Esophagus muscularis mucosa (tissue), 4 donors: ENCODE measurements at regions not wholly inside any gene's neighbourhood (a gene's known extent, or its start where the extent isn't known, plus 50 kb on each side); places are given as distances from the start of the nearest gene placed in this dataset.

ENCODE experiments used
- DNase-seq: peaks from one replicate; pipeline ENCODE4 v3.0.0-alpha.2; 2017; ENCODE audit errors: extremely low spot score
- H3K27ac ChIP-seq, 4 donors: fragments of 200-600 bp; sonication (generic); replicated peaks in 1 of 4; 1 replicate in 3 of 4; 2 replicates in 1 of 4; pipeline ENCODE4 v1.5.1; 2016 to 2019; ENCODE audit warnings: mild to moderate bottlenecking in 1 of 4
- H3K27me3 ChIP-seq, 4 donors: fragments of 200-600 bp; sonication (generic); one replicate each; pipeline versions ENCODE4 v1.5.1 to v1.6.0; 2016 to 2019
- H3K36me3 ChIP-seq, 4 donors: fragments of 200-600 bp; sonication (generic); one replicate each; pipeline ENCODE4 v1.5.1; 2016 to 2019
- H3K4me1 ChIP-seq, 4 donors: fragments of 200-600 bp; sonication (generic); one replicate each; pipeline ENCODE4 v1.5.1; 2016 to 2019
- H3K4me3 ChIP-seq, 4 donors: fragments of 200-600 bp; sonication (generic); 1 replicate in 2 of 4; 2 replicates in 2 of 4; pipeline ENCODE4 v1.5.1; 2016 to 2019; ENCODE audit warnings: mild to moderate bottlenecking in 4 of 4, moderate library complexity in 1 of 4
- H3K9me3 ChIP-seq, 4 donors: fragments of 200-600 bp; sonication (generic); 1 replicate in 3 of 4; 2 replicates in 1 of 4; pipeline ENCODE4 v1.5.1; 2016 to 2019
- CTCF ChIP-seq, 3 experiments: fragments of 200-600 bp in 2 of 3; fragments of 450-650 bp in 1 of 3; sonication (generic) in 2 of 3; IDR thresholded peaks; one replicate each; pipeline ENCODE4 v1.5.1; 2017 to 2019; ENCODE audit warnings: antibody characterized with exemption in 3 of 3, mild to moderate bottlenecking in 2 of 3, moderate library complexity in 1 of 3
- EP300 ChIP-seq: sonication (generic); formaldehyde crosslinking; IDR thresholded peaks from one replicate; pipeline ENCODE4 v1.6.1; 2017; ENCODE audit warnings: antibody characterized with exemption
- POLR2A ChIP-seq: fragments of 450-650 bp; IDR thresholded peaks from one replicate; pipeline ENCODE4 v1.6.1; 2017; ENCODE audit warnings: antibody characterized with exemption, moderate library complexity, mild to moderate bottlenecking, low read depth
- POLR2AphosphoS5 ChIP-seq, 2 donors: sonication (generic); formaldehyde crosslinking; IDR thresholded peaks; one replicate each; pipeline ENCODE4 v1.6.1; 2017; ENCODE audit warnings: antibody characterized with exemption in 2 of 2
- WGBS: methylation state at CpG from one replicate; pipeline ENCODE4 v1.1.5; 2018; 5-methylcytosine and 5-hydroxymethylcytosine counted together
- intact Hi-C: fragments of 100-400 bp; cut with DNase I; formaldehyde crosslinking; loops from one replicate; pipeline ENCODE4 v1.15.1; 2023

GRCh38 chr7:28260969-28261368, 80.4 kb upstream of the JAZF1 start:
- H3K9me3 ChIP-seq: no peaks in the 10 kb centered on the region
- H3K27me3 ChIP-seq: no peaks in the 10 kb centered on the region
- H3K4me1 ChIP-seq: no peaks in the 10 kb centered on the region
- intact Hi-C loops: no loop called here
- WGBS: 69% methylated on average over 3 of the region's 3 CpGs
- TF ChIP-seq CTCF (IDR thresholded peaks at IDR 0.05) (no peak), POLR2AphosphoS5 (IDR thresholded peaks at IDR 0.05) (no peak), EP300 (no peak), POLR2A (no peak)
- H3K27ac ChIP-seq: no peak overlapping the region
- H3K4me3 ChIP-seq: no peak overlapping the region
- no peak for DNase-seq
- H3K36me3 ChIP-seq: no peaks in the 10 kb centered on the region

GRCh38 chr7:28263622-28264271, 83.2 kb upstream of the JAZF1 start:
- H3K36me3 ChIP-seq: no peaks in the 10 kb centered on the region
- intact Hi-C loops: no loop called here
- no peaks in the 10 kb centered on the region for H3K27me3 ChIP-seq
- 94% methylated on average over 9 of the region's 9 CpGs for WGBS
- H3K27ac ChIP-seq: no peak overlapping the region
- H3K4me1 ChIP-seq: no peaks in the 10 kb centered on the region
- DNase-seq: no peak
- TF ChIP-seq EP300: no peak
- no peak for TF ChIP-seq POLR2A
- TF ChIP-seq CTCF (IDR thresholded peaks at IDR 0.05): no peak
- H3K4me3 ChIP-seq: no peak overlapping the region
- no peaks in the 10 kb centered on the region for H3K9me3 ChIP-seq

- no peak overlapping the region for H3K4me3 ChIP-seq
- no peaks in the 10 kb centered on the region for H3K9me3 ChIP-seq
- H3K27me3 ChIP-seq: no peaks in the 10 kb centered on the region
- intact Hi-C loops: no loop called here
- H3K36me3 ChIP-seq: no peaks in the 10 kb centered on the region
- no peak overlapping the region for H3K27ac ChIP-seq
- DNase-seq: no peak
- WGBS: 36% methylated on average over 2 of the region's 2 CpGs
- TF ChIP-seq POLR2AphosphoS5 (IDR thresholded peaks at IDR 0.05) (no peak), CTCF (IDR thresholded peaks at IDR 0.05) (no peak)
- H3K4me1 ChIP-seq: no peaks in the 10 kb centered on the region
Observed at GRCh38 chr7:28266402-28266801, 85.8 kb upstream of the JAZF1 start.

- Histone ChIP-seq H3K4me3 (no peak overlapping the region), H3K27me3 (no peaks in the 10 kb centered on the region), H3K36me3 (no peaks in the 10 kb centered on the region), H3K27ac (no peak overlapping the region), H3K9me3 (no peaks in the 10 kb centered on the region), H3K4me1 (no peaks in the 10 kb centered on the region)
- intact Hi-C loops: no loop called here
- TF ChIP-seq POLR2A (no peak), CTCF (IDR thresholded peaks at IDR 0.05) (no peak), EP300 (no peak), POLR2AphosphoS5 (IDR thresholded peaks at IDR 0.05) (no peak)
- no peak for DNase-seq
Observed at GRCh38 chr7:28267012-28267411, 86.4 kb upstream of the JAZF1 start.

DNA sequence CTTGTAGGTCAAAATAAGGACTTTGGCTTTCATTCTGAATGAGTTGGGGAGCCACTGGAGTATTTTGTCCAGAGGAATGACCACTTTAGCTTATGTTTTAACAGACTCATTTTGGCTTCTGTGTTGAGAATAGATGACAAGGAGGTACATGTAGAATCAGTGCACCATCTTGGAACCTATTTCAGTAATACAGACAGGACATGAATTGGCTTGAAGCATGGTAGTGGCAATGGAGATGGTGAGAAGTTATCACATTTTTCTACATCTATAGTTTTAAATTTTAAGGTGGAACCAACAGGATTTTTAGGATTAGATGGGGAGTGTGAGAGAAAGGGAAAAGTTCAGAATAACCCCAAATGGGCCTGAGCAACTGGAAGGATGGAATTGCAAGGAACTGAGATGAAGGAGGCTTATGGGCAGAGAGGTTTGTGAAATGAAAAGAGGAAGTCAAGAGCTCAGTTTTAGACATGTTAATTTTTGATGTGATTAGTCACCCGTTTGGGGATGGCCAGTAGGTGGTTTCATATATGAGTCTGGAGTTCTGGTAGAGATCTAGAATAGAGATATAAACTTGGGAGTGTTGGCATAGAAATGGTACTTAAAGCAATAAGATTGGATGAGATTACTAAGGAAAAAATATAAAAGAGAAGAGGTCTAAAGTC, 89.2 kb upstream of the JAZF1 start:
- WGBS: 56% methylated on average over 1 of the region's 1 CpG
- DNase-seq: no peak
- Histone ChIP-seq H3K9me3 (no peaks in the 10 kb centered on the region), H3K27me3 (no peaks in the 10 kb centered on the region), H3K4me3 (no peak overlapping the region), H3K4me1 (peaks cover 0 to 7% (median 4%) of the 10 kb centered on the region in 4 donors), H3K27ac (no peak overlapping the region), H3K36me3 (no peaks in the 10 kb centered on the region)
- TF ChIP-seq POLR2AphosphoS5 (IDR thresholded peaks at IDR 0.05) (no peak), POLR2A (no peak), CTCF (IDR thresholded peaks at IDR 0.05) (no peak), EP300 (no peak)
- intact Hi-C loops: loop anchor here (5.0 kb wide), 1 partner anchor 1073 kb away; no protein-coding TSS in a partner anchor
